Choroid plexus epithelial cell (primary cell): ENCODE measurements at regions not wholly inside any gene's neighbourhood (a gene's known extent, or its start where the extent isn't known, plus 50 kb on each side); places are given as distances from the start of the nearest gene placed in this dataset.

ENCODE experiments used
- DNase-seq: peaks from one replicate; pipeline ENCODE4 v3.0.0-alpha.2; 2010; ENCODE audit warnings: low read depth
- H3K4me3 ChIP-seq: 2 replicates; pipeline ENCODE4 v1.5.1; 2011; ENCODE audit warnings: low read depth, mild to moderate bottlenecking, control low read depth, low read length, moderate library complexity
- CTCF ChIP-seq: conservative IDR thresholded peaks from 2 replicates; pipeline ENCODE4 v1.5.1; 2011; ENCODE audit warnings: low read depth, mild to moderate bottlenecking, control low read depth, inconsistent platforms, low read length, moderate library complexity

DNA sequence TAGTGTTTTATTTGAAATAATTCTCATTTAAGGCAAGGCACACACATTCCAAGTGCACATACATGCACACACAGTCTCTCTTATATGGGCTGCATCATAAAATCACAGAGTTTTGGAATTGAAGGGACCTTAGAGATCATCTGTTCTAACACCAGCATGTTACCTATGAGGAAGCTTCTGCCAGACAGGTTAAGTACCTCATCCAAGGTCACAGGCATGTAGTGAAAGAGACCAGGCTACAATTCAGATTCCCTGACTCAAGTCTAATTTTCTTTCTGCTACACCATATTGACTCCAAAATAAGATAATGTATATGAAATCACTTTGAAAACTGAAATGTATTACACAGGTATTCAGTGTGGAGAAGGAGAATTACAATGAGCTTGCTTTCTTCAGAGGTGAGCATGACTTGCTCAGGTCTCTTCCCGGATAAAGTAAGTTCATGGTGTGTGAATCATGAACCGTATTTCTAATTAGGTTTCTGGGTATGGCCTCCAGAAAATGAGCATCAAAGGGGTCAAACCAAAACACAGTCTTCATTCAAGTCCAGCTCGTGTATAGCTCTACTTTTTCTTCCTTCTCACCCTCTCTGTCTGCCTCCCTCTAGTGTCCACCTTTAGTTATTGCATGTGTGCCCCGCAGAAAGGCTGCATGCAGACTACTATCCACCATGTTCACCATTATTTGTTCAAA lies 411.9 kb downstream of the FUT8 start:
- TF ChIP-seq CTCF, result peak; percentile 98
- H3K4me3 ChIP-seq, result no peak overlapping the region
- DNase-seq, result peak; percentile 86

DNA sequence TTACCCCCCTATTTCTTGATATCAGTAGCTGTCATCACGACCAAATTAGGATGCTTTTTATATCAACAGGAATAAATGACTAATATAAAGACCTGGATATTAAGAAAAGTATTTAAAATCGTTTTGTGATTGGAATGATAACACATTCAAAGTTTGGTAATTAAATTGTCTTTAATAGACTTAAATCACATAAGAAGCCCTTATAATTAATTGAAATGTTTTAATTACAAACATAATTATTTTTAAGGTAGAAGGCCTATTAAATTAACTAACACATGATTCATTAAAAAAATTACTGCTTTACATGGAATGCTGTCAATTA lies 412.4 kb downstream of the FUT8 start:
- no peak overlapping the region for H3K4me3 ChIP-seq
- no peak for DNase-seq
- no peak for TF ChIP-seq CTCF

- TF ChIP-seq CTCF, result no peak
- no peak for DNase-seq
- H3K4me3 ChIP-seq, result no peak overlapping the region
Measured at GRCh38 chr14:65826946-65827345, 414.4 kb downstream of the FUT8 start.

DNA sequence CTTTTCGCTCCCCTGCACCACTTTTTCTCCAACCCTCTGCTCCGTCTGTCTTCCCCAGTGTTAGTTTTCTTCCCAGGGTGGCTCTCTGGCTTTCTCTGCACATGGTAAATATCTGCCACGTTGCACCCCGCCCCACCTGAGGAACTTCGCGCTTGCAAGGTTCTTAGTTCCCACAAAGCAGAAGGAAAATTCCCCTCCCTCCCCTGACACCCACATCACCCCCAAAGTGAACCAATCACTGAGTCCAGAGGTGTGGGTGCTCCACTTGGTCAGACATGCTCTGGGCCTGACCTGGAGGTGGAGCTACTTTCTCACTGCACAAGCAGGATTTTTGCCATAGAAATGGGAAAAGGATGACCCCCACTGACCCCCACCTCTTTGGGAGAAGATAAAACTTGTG lies 415.0 kb downstream of the FUT8 start:
- no peak for DNase-seq
- H3K4me3 ChIP-seq, result no peak overlapping the region
- no peak for TF ChIP-seq CTCF

- no peak overlapping the region for H3K4me3 ChIP-seq
- DNase-seq, result no peak
- TF ChIP-seq CTCF, result no peak
Measured at GRCh38 chr14:65828396-65828795, 415.9 kb downstream of the FUT8 start.

DNA sequence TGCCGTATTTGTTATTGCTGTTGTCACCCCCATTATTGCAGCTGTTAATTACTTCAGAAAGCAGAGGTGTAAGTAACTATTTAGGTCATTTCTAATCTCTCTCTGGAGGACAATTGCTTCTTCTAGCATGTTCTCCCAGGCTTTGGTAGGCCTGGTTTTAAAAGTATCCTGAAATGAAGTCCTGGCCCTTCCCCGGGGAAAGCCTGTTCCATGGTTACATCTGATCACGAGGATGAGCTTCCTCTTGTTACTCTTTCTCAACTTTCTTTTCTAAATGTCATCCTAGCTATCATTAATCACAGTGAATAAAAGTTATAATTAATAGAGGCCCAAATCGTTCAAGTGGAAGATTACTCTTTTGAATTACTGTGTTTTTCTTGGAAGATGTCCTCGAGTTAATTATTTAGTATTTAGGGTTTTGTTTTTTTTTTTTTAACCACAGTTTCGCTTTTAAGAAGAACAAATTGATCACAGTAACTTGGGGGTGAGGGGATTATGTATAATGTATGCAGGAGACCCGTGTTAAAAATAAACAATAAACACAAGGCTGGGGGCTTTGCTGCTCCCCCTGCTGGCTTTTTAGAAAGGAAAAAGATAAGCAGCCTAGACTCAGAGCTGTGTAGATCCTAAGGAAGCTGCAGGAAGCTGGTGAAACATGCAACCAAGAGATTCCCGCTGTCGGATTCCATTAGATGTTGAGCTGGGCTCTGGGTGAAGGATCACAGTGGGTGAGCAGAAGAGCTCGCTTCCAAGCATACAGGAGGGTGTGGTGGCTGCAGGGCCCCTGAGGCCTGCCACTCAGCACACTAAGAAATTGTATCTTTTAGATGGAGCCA lies 420.1 kb downstream of the FUT8 start:
- H3K4me3 ChIP-seq, result no peak overlapping the region
- peak; percentile 66 for TF ChIP-seq CTCF
- peak; percentile 41 for DNase-seq
